ENCODE measurements at regions not wholly inside any gene's neighbourhood (a gene's known extent, or its start where the extent isn't known, plus 50 kb on each side); places are given as distances from the start of the nearest gene placed in this dataset.

GRCh38 chr6:4616311-4616710 is 159.9 kb upstream of the CDYL start:
- TF ChIP-seq, protein P1, sequence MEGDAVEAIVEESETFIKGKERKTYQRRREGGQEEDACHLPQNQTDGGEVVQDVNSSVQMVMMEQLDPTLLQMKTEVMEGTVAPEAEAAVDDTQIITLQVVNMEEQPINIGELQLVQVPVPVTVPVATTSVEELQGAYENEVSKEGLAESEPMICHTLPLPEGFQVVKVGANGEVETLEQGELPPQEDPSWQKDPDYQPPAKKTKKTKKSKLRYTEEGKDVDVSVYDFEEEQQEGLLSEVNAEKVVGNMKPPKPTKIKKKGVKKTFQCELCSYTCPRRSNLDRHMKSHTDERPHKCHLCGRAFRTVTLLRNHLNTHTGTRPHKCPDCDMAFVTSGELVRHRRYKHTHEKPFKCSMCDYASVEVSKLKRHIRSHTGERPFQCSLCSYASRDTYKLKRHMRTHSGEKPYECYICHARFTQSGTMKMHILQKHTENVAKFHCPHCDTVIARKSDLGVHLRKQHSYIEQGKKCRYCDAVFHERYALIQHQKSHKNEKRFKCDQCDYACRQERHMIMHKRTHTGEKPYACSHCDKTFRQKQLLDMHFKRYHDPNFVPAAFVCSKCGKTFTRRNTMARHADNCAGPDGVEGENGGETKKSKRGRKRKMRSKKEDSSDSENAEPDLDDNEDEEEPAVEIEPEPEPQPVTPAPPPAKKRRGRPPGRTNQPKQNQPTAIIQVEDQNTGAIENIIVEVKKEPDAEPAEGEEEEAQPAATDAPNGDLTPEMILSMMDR (IDR thresholded peaks at IDR 0.05; ENCODE audit: low read depth, low read length, missing control alignments), result no peak
- H3K4me3 ChIP-seq (ENCODE audit: low read depth, low read length), result no peak overlapping the region
- DNase-seq (ENCODE audit: low read depth), result no peak

GRCh38 chr6:4615891-4616290 is 160.3 kb upstream of the CDYL start:
- TF ChIP-seq, protein P1 (IDR thresholded peaks at IDR 0.05; ENCODE audit: low read depth, low read length, missing control alignments), result no peak
- no peak for DNase-seq (ENCODE audit: low read depth)
- H3K4me3 ChIP-seq (ENCODE audit: low read depth, low read length), result no peak overlapping the region

- no peak for DNase-seq (ENCODE audit: low read depth)
- no peak overlapping the region for H3K4me3 ChIP-seq (ENCODE audit: low read depth, low read length)
- TF ChIP-seq, protein P1 (IDR thresholded peaks at IDR 0.05; ENCODE audit: low read depth, low read length, missing control alignments), result no peak
Measured at GRCh38 chr6:4615231-4615630, 161.0 kb upstream of the CDYL start.

GRCh38 chr6:4614637-4615036 is 161.6 kb upstream of the CDYL start:
- no peak overlapping the region for H3K4me3 ChIP-seq (ENCODE audit: low read depth, low read length)
- TF ChIP-seq, protein P1 (IDR thresholded peaks at IDR 0.05; ENCODE audit: low read depth, low read length, missing control alignments), result no peak
- DNase-seq (ENCODE audit: low read depth), result no peak

- TF ChIP-seq, protein P1 (IDR thresholded peaks at IDR 0.05; ENCODE audit: low read depth, low read length, missing control alignments), result no peak
- no peak overlapping the region for H3K4me3 ChIP-seq (ENCODE audit: low read depth, low read length)
- DNase-seq (ENCODE audit: low read depth), result no peak
Measured at GRCh38 chr6:4613795-4614194, 162.4 kb upstream of the CDYL start.

DNA sequence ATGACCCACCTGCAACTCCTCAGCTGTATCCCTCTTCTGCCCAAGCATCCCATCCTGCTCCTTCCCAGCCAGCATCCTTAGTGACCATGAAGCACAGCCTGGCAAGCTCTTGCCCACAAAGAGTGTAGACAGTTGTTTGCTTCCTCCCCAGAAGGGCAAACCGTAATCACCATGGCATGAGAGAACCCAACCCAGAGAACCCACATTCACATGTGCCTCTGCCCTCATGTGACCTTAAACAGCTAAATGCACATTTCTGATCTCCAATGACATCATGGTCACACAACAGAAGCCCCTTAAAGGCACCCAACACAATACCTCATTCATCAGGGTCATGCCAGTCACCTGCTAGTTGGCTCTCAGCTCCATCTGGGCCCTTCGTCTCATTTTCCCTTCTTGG is 162.8 kb upstream of the CDYL start:
- TF ChIP-seq, protein P1 (IDR thresholded peaks at IDR 0.05; ENCODE audit: low read depth, low read length, missing control alignments), result no peak
- no peak for DNase-seq (ENCODE audit: low read depth)
- no peak overlapping the region for H3K4me3 ChIP-seq (ENCODE audit: low read depth, low read length)

DNA sequence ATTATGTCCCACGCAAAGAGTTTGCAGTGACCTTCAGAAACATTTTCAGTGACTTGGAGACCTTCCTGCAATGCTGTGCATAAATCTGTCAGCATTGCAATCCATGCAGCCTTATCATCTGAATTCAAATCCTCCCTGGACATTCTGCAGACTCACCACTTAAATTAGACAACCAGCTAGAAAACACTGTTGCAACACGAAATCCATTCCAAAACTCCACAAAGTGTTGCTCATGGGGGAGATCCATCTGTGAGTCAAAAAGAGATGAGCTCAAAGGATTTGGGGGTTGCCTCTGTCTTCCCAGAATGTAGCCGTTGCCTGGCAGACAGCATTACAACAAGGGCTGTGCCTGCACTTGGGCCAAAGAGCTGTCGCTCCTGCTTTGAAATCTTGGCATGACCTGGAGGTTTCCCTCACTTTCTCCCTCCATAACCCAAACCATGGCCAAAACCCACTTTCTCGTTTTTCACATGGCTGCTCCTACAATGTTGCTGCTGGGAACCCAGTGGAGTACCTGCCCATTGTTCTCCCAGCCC is 163.5 kb upstream of the CDYL start:
- H3K4me3 ChIP-seq (ENCODE audit: low read depth, low read length), result no peak overlapping the region
- TF ChIP-seq, protein P1 (IDR thresholded peaks at IDR 0.05; ENCODE audit: low read depth, low read length, missing control alignments), result no peak
- no peak for DNase-seq (ENCODE audit: low read depth)
